HCT116 (cell line): ENCODE measurements at regions not wholly inside any gene's neighbourhood (a gene's known extent, or its start where the extent isn't known, plus 50 kb on each side); places are given as distances from the start of the nearest gene placed in this dataset.

ENCODE experiments used
- ATAC-seq: fragments of 200-7000 bp; cut with Tn5 transposase; 2 replicates; pipeline ENCODE4 v1.9.1; 2020; ENCODE audit warnings: mild to moderate bottlenecking, moderate library complexity
- BruUV-seq: library from RNA; stranded (reverse); fragments of 400-500 nt; replicated peaks from 2 replicates; lab custom pipeline; 2021; lab: Mats Ljungman, UMichigan
- CTCF ChIA-PET: fragments of 300-600 bp; sonication (Branson Sonifier 250); formaldehyde crosslinking; loops from one replicate; lab custom pipeline; 2021; ENCODE audit warnings: antibody characterized with exemption; lab: Charles Lee
- POLR2A ChIA-PET: fragments of 300-600, 350-600 bp; sonication (Branson Sonifier 250); formaldehyde crosslinking; loops from one replicate; lab custom pipeline; 2021; ENCODE audit warnings: antibody characterized with exemption; lab: Charles Lee
- RAD21 ChIA-PET, 2 experiments: fragments of 300-600 bp; sonication (Branson Sonifier 250); formaldehyde crosslinking; loops; one replicate each; lab custom pipeline; 2023; ENCODE audit warnings: low total read pairs in 2 of 2; ENCODE audit not compliant: uncharacterized antibody in 2 of 2, unreplicated experiment in 2 of 2, low non-redundant PET in 1 of 2; lab: Charles Lee
- DNase-seq: peaks from one replicate; pipeline ENCODE4 v3.0.0-alpha.2; 2010; ENCODE audit warnings: low read depth, low spot score
- H2AFZ ChIP-seq: fragments of 200-600 bp; shearing (Covaris generic), sonication (generic); 2 replicates; pipeline ENCODE4 v1.6.1; 2017; ENCODE audit warnings: low read depth, mixed run types, mixed read lengths, antibody characterized with exemption, low read length; ENCODE audit not compliant: poor library complexity, severe bottlenecking
- H3K27ac ChIP-seq: 2 replicates; pipeline ENCODE4 v1.5.1; 2012; ENCODE audit warnings: low read depth, low read length
- H3K27me3 ChIP-seq: fragments of 200-600 bp; sonication (generic); 2 replicates; pipeline ENCODE4 v1.6.1; 2016; ENCODE audit warnings: mixed run types, low read length, mixed read lengths; ENCODE audit not compliant: insufficient read depth
- H3K36me3 ChIP-seq, 2 experiments: fragments of 200-500 bp in 1 of 2; fragments of 200-600 bp in 1 of 2; sonication (Bioruptor generic) in 1 of 2; sonication (generic) in 1 of 2; 2 replicates each; pipeline versions ENCODE4 v1.5.1 to v1.6.1; 2014 to 2016; ENCODE audit warnings: low read length in 2 of 2, inconsistent platforms in 1 of 2, mixed read lengths in 1 of 2, mixed run types in 1 of 2; ENCODE audit not compliant: insufficient read depth in 2 of 2, control insufficient read depth in 1 of 2
- H3K4me1 ChIP-seq, 2 experiments: fragments of 200-600 bp in 1 of 2; sonication (generic) in 1 of 2; 2 replicates each; pipeline versions ENCODE4 v1.5.1 to v1.6.1; 2012 to 2017; ENCODE audit warnings: low read length in 2 of 2, inconsistent platforms in 1 of 2, mild to moderate bottlenecking in 1 of 2, mixed read lengths in 1 of 2, mixed run types in 1 of 2, moderate library complexity in 1 of 2; ENCODE audit not compliant: insufficient read depth in 2 of 2, control insufficient read depth in 1 of 2
- H3K4me2 ChIP-seq: fragments of 200-600 bp; sonication (generic); 2 replicates; pipeline ENCODE4 v1.6.1; 2017; ENCODE audit warnings: mixed run types, low read length, mixed read lengths
- H3K4me3 ChIP-seq, 2 experiments: fragments of 200-600 bp in 1 of 2; sonication (generic) in 1 of 2; replicated peaks in 1 of 2; 2 replicates each; pipeline ENCODE4 v1.5.1; 2011 to 2016; ENCODE audit warnings: low read length in 2 of 2, control low read depth in 1 of 2, low read depth in 1 of 2, mild to moderate bottlenecking in 1 of 2, mixed read lengths in 1 of 2, mixed run types in 1 of 2
- H3K79me2 ChIP-seq: fragments of 200-600 bp; sonication (generic); 2 replicates; pipeline ENCODE4 v1.6.1; 2017; ENCODE audit warnings: mild to moderate bottlenecking, mixed run types, low read length, moderate library complexity, mixed read lengths; ENCODE audit not compliant: insufficient read depth
- H3K9ac ChIP-seq: fragments of 200-600 bp; sonication (generic); 2 replicates; pipeline ENCODE4 v1.6.1; 2016; ENCODE audit warnings: low read length, mixed read lengths
- H3K9me2 ChIP-seq: fragments of 200-600 bp; sonication (generic), shearing (Covaris generic); 2 replicates; pipeline ENCODE4 v1.6.1; 2017; ENCODE audit warnings: mixed run types, mild to moderate bottlenecking, moderate library complexity; ENCODE audit not compliant: insufficient read depth
- H3K9me3 ChIP-seq, 2 experiments: fragments of 200-500 bp in 1 of 2; fragments of 200-600 bp in 1 of 2; sonication (Bioruptor generic) in 1 of 2; sonication (generic) in 1 of 2; 2 replicates each; pipeline ENCODE4 v1.6.1; 2014 to 2017; ENCODE audit warnings: low read length in 2 of 2, mixed read lengths in 2 of 2, inconsistent platforms in 1 of 2, low read depth in 1 of 2, mild to moderate bottlenecking in 1 of 2, mixed run types in 1 of 2, moderate library complexity in 1 of 2; ENCODE audit not compliant: control insufficient read depth in 1 of 2, insufficient read depth in 1 of 2
- H4K20me1 ChIP-seq: fragments of 200-600 bp; sonication (generic), shearing (Covaris generic); 2 replicates; pipeline ENCODE4 v1.6.1; 2017; ENCODE audit warnings: mixed run types, mild to moderate bottlenecking, moderate library complexity; ENCODE audit not compliant: insufficient read depth
- ATF3 ChIP-seq: IDR thresholded peaks from 2 replicates; pipeline ENCODE4 v1.6.1; 2012
- CBX3 ChIP-seq: IDR thresholded peaks from 2 replicates; pipeline ENCODE4 v1.6.1; 2012; ENCODE audit warnings: low read depth
- CEBPB ChIP-seq: IDR thresholded peaks from 2 replicates; pipeline ENCODE4 v1.6.1; 2012; ENCODE audit warnings: low read depth
- EGR1 ChIP-seq: IDR thresholded peaks from 2 replicates; pipeline ENCODE4 v1.6.1; 2012; ENCODE audit warnings: low read depth
- ELF1 ChIP-seq: IDR thresholded peaks from 2 replicates; pipeline ENCODE4 v1.6.1; 2012; ENCODE audit warnings: low read depth, borderline replicate concordance
- EZH2 ChIP-seq: fragments of 200-600 bp; sonication (generic); IDR thresholded peaks from 2 replicates; pipeline ENCODE4 v1.6.1; 2017; ENCODE audit warnings: antibody characterized with exemption, mixed run types
- EZH2phosphoT487 ChIP-seq: fragments of 200-600 bp; IDR thresholded peaks from 2 replicates; pipeline ENCODE4 v1.6.1; 2018; ENCODE audit warnings: antibody characterized with exemption, borderline replicate concordance
- FOSL1 ChIP-seq: IDR thresholded peaks from 2 replicates; pipeline ENCODE4 v1.6.1; 2012; ENCODE audit warnings: low read depth
- MAX ChIP-seq: IDR thresholded peaks from 2 replicates; pipeline ENCODE4 v1.6.1; 2012
- POLR2A ChIP-seq: IDR thresholded peaks from 2 replicates; pipeline ENCODE4 v1.7.0; 2011; ENCODE audit warnings: borderline replicate concordance; ENCODE audit not compliant: insufficient read depth, insufficient read length; ENCODE audit errors: extremely low read depth
- REST ChIP-seq: IDR thresholded peaks from 2 replicates; pipeline ENCODE4 v1.6.1; 2012; ENCODE audit warnings: low read depth
- SIN3A ChIP-seq: IDR thresholded peaks from 2 replicates; pipeline ENCODE4 v1.6.1; 2012; ENCODE audit warnings: low read depth
- SP1 ChIP-seq: IDR thresholded peaks from 2 replicates; pipeline ENCODE4 v1.6.1; 2012; ENCODE audit warnings: low read depth
- SRF ChIP-seq: IDR thresholded peaks from 2 replicates; pipeline ENCODE4 v1.6.1; 2012; ENCODE audit warnings: low read depth
- TCF7L2 ChIP-seq: IDR thresholded peaks from 2 replicates; pipeline ENCODE4 v1.7.0; 2011; ENCODE audit warnings: borderline replicate concordance, inconsistent platforms; ENCODE audit not compliant: insufficient read depth, insufficient read length; ENCODE audit errors: extremely low read depth
- YY1 ChIP-seq: IDR thresholded peaks from 2 replicates; pipeline ENCODE4 v1.6.1; 2011; ENCODE audit warnings: low read length, low read depth, moderate library complexity, mild to moderate bottlenecking; ENCODE audit not compliant: insufficient replicate concordance; ENCODE audit errors: extremely low read depth
- ZBTB33 ChIP-seq: IDR thresholded peaks from 2 replicates; pipeline ENCODE4 v1.6.1; 2011; ENCODE audit warnings: mild to moderate bottlenecking, low read length, moderate library complexity; ENCODE audit not compliant: insufficient replicate concordance; ENCODE audit errors: extremely low read depth
- ZFX ChIP-seq: fragments of 450-650 bp; IDR thresholded peaks from 2 replicates; pipeline ENCODE4 v1.6.1; 2017
- ZNF274 ChIP-seq: fragments of 200-500 bp; sonication (Bioruptor generic); IDR thresholded peaks from 2 replicates; pipeline ENCODE4 v1.6.1; 2014; ENCODE audit warnings: mild to moderate bottlenecking, low read depth, low read length, inconsistent platforms
- intact Hi-C: fragments of 100-400 bp; cut with micrococcal nuclease; formaldehyde crosslinking; loops from 2 replicates; pipeline ENCODE4 v1.10.0; 2022

GRCh38 chr5:28286566-28286965 lies 1248.2 kb upstream of the CDH9 start:
- peaks cover 20 to 22% of the 10 kb centered on the region in 2 experiments; a peak in 2 of 4 replicates for H3K9me3 ChIP-seq
- H4K20me1 ChIP-seq = no peaks in the 10 kb centered on the region
- no peaks in the 10 kb centered on the region for H3K27me3 ChIP-seq
- H3K4me3 ChIP-seq = no peak overlapping the region
- POLR2A ChIA-PET = no interaction called here
- H3K4me1 ChIP-seq = no peaks in the 10 kb centered on the region
- ATAC-seq (no peak), DNase-seq (no peak)
- RAD21 ChIA-PET = no interaction called here
- BruUV-seq = no TSS peak
- CTCF ChIA-PET = no interaction called here
- no peaks in the 10 kb centered on the region for H3K9me2 ChIP-seq
- TF ChIP-seq REST (no peak), CEBPB (no peak), TCF7L2 (no peak), EZH2phosphoT487 (no peak), ATF3 (no peak), CBX3 (no peak), ELF1 (no peak), POLR2A (no peak), SP1 (no peak), MAX (no peak), YY1 (no peak), ZBTB33 (no peak), EGR1 (no peak), ZNF274 (no peak), EZH2 (no peak), FOSL1 (no peak), SIN3A (no peak), ZFX (no peak), SRF (no peak)
- intact Hi-C loops = no loop called here
- no peaks in the 10 kb centered on the region for H3K79me2 ChIP-seq
- no peaks in the 10 kb centered on the region for H3K36me3 ChIP-seq
- H3K9ac ChIP-seq = no peak overlapping the region
- H2AFZ ChIP-seq = no peak overlapping the region
- H3K27ac ChIP-seq = no peak overlapping the region
- no peak overlapping the region for H3K4me2 ChIP-seq
